OCI-LY3 (cell line): ENCODE measurements at regions not wholly inside any gene's neighbourhood (a gene's known extent, or its start where the extent isn't known, plus 50 kb on each side); places are given as distances from the start of the nearest gene placed in this dataset.

ENCODE experiments used
- CTCF ChIP-seq: fragments of 200-600, 300-600 bp; sonication (generic); IDR thresholded peaks from 2 replicates; pipeline ENCODE4 v1.5.1; 2014; ENCODE audit warnings: antibody characterized with exemption, low read length, low read depth
- EZH2phosphoT487 ChIP-seq: fragments of 200-600 bp; shearing (Covaris generic); IDR thresholded peaks from 2 replicates; pipeline ENCODE4 v1.6.1; 2018; ENCODE audit warnings: antibody characterized with exemption, mixed run types, low read depth

- no peak for TF ChIP-seq EZH2phosphoT487
- no peak for TF ChIP-seq CTCF
Measured at GRCh38 chr4:179503976-179504375, 2061.7 kb upstream of the AGA start.
